ENCODE measurements at regions not wholly inside any gene's neighbourhood (a gene's known extent, or its start where the extent isn't known, plus 50 kb on each side); places are given as distances from the start of the nearest gene placed in this dataset.

DNA sequence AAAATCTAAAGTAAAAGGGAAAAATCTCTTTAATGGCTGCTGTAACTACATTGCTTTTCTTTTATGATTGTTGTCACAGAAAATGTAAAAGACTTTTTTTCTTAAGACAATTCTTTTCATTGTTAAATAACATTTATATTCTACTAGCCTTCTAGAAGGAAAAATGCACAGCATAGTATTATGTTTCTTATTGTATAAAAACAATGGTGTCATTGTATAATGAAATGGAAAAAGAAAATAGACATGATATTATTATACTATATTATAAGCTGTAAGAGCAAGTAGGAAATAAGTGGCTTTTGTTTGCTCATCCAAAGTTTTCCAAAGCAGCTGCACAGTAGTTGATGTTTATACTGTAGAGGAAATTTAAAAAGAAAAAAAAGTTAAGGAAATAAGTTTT, 1021.7 kb downstream of the EFNA5 start:
- peaks cover 0 to 14% (median 3%) of the 10 kb centered on the region in 3 experiments; a peak in 4 of 7 replicates for H3K36me3 Mint-ChIP-seq (ENCODE audit: insufficient read depth in 1 of 3, low read depth in 3 of 3)
- no peak overlapping the region for H2AFZ ChIP-seq (ENCODE audit: low read length)
- H3K4me1 Mint-ChIP-seq: no peaks in the 10 kb centered on the region

More for the DNA sequence above, 1021.7 kb downstream of the EFNA5 start:
- Histone ChIP-seq H2BK120ac (ENCODE audit: low read depth, low read length, poor library complexity, severe bottlenecking) (no peak overlapping the region), H3K27ac (ENCODE audit: insufficient read length, low read depth, low read length) (no peak overlapping the region), H2BK5ac (ENCODE audit: insufficient read length, low read length) (no peak overlapping the region), H3K56ac (ENCODE audit: insufficient read length, low read depth, low read length) (no peak overlapping the region), H3K79me1 (ENCODE audit: insufficient read depth, low read depth, low read length, poor library complexity, severe bottlenecking) (no peaks in the 10 kb centered on the region), H3K4me1 (ENCODE audit: insufficient read depth, low read length) (no peaks in the 10 kb centered on the region), H3K27me3 (ENCODE audit: insufficient read depth, low read length) (no peaks in the 10 kb centered on the region), H3K14ac (ENCODE audit: insufficient read depth, low read length) (no peak overlapping the region), H3K23ac (ENCODE audit: insufficient read length, low read depth, low read length) (no peak overlapping the region), H3K4me2 (ENCODE audit: insufficient read depth, insufficient read length, low read length) (no peak overlapping the region), H3K79me2 (ENCODE audit: insufficient read depth, low read length) (no peaks in the 10 kb centered on the region), H2AK5ac (ENCODE audit: insufficient read length, low read length) (no peak overlapping the region), H4K91ac (ENCODE audit: insufficient read length, low read depth, low read length) (no peak overlapping the region), H2BK12ac (ENCODE audit: insufficient read length, low read depth, low read length) (no peak overlapping the region), H4K5ac (ENCODE audit: insufficient read length, low read depth, low read length) (no peak overlapping the region), H2BK20ac (ENCODE audit: low read depth, low read length, poor library complexity, severe bottlenecking) (no peak overlapping the region), H3T11ph (ENCODE audit: low read length) (no peak overlapping the region), H3K9ac (ENCODE audit: extremely low read depth, insufficient read length, low read length) (no peak overlapping the region), H3K9me3 (ENCODE audit: control insufficient read depth, low read depth, low read length) (no peaks in the 10 kb centered on the region), H4K20me1 (ENCODE audit: control insufficient read depth, insufficient read depth, insufficient read length) (no peaks in the 10 kb centered on the region), H2BK15ac (ENCODE audit: low read depth, low read length) (no peak overlapping the region), H3K23me2 (ENCODE audit: insufficient read length, low read depth, low read length, poor library complexity, severe bottlenecking) (no peaks in the 10 kb centered on the region), H3K4ac (ENCODE audit: low read depth, low read length) (no peak overlapping the region), H3K18ac (ENCODE audit: insufficient read length, low read depth, low read length) (no peak overlapping the region), H4K8ac (replicated peaks; ENCODE audit: insufficient read length, low read depth, low read length) (no peak overlapping the region)
- Mint-ChIP-seq H3K4me3 (no peak overlapping the region), H3K27me3 (ENCODE audit: low read depth) (no peaks in the 10 kb centered on the region), H3K27ac (no peak overlapping the region), H3K9me3 (peaks cover 14% of the 10 kb centered on the region in 2 experiments; a peak in 4 of 5 replicates)
- DNase-seq: no peak
- TF ChIP-seq, protein P1, sequence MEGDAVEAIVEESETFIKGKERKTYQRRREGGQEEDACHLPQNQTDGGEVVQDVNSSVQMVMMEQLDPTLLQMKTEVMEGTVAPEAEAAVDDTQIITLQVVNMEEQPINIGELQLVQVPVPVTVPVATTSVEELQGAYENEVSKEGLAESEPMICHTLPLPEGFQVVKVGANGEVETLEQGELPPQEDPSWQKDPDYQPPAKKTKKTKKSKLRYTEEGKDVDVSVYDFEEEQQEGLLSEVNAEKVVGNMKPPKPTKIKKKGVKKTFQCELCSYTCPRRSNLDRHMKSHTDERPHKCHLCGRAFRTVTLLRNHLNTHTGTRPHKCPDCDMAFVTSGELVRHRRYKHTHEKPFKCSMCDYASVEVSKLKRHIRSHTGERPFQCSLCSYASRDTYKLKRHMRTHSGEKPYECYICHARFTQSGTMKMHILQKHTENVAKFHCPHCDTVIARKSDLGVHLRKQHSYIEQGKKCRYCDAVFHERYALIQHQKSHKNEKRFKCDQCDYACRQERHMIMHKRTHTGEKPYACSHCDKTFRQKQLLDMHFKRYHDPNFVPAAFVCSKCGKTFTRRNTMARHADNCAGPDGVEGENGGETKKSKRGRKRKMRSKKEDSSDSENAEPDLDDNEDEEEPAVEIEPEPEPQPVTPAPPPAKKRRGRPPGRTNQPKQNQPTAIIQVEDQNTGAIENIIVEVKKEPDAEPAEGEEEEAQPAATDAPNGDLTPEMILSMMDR (conservative IDR thresholded peaks at IDR 0.05): no peak
